SK-N-SH (cell line): ENCODE measurements at regions not wholly inside any gene's neighbourhood (a gene's known extent, or its start where the extent isn't known, plus 50 kb on each side); places are given as distances from the start of the nearest gene placed in this dataset.

Experiments used
- CHD2 ChIP-seq: fragments of 150-350 bp; IDR thresholded peaks from 2 replicates; pipeline ENCODE4 v1.6.1; 2018; ENCODE audit warnings: low read length; ENCODE audit not compliant: partially characterized antibody
- GABPA ChIP-seq: IDR thresholded peaks from 2 replicates; pipeline ENCODE4 v1.4.0; 2012; ENCODE audit warnings: low read depth, mild to moderate bottlenecking
- GATA2 ChIP-seq: sonication (generic); formaldehyde crosslinking; IDR thresholded peaks from 2 replicates; pipeline ENCODE4 v1.5.0; 2020; ENCODE audit warnings: mild to moderate bottlenecking, missing genetic modification reagents
- POLR2AphosphoS5 ChIP-seq: IDR thresholded peaks from 2 replicates; pipeline ENCODE4 v1.6.1; 2012; ENCODE audit warnings: low read depth, low read length
- RCOR1 ChIP-seq: fragments of 150-350 bp; IDR thresholded peaks from 2 replicates; pipeline ENCODE4 v1.6.1; 2017; ENCODE audit warnings: antibody characterized with exemption, low read length
- TAF1 ChIP-seq: IDR thresholded peaks from 2 replicates; pipeline ENCODE4 v1.6.1; 2012; ENCODE audit warnings: low read depth, mild to moderate bottlenecking, low read length, moderate library complexity, borderline replicate concordance
- TF ChIP-seq, protein P1 (sequence below): fragments of 200-600 bp; sonication (generic); IDR thresholded peaks from 2 replicates; pipeline ENCODE4 v1.6.1; 2017; ENCODE audit warnings: antibody characterized with exemption, mild to moderate bottlenecking, moderate library complexity
- TF ChIP-seq, protein P2 (sequence below): fragments of 150-350 bp; IDR thresholded peaks from 2 replicates; pipeline ENCODE4 v1.6.1; 2017; ENCODE audit warnings: antibody characterized with exemption, low read length, low read depth, borderline replicate concordance

DNA sequence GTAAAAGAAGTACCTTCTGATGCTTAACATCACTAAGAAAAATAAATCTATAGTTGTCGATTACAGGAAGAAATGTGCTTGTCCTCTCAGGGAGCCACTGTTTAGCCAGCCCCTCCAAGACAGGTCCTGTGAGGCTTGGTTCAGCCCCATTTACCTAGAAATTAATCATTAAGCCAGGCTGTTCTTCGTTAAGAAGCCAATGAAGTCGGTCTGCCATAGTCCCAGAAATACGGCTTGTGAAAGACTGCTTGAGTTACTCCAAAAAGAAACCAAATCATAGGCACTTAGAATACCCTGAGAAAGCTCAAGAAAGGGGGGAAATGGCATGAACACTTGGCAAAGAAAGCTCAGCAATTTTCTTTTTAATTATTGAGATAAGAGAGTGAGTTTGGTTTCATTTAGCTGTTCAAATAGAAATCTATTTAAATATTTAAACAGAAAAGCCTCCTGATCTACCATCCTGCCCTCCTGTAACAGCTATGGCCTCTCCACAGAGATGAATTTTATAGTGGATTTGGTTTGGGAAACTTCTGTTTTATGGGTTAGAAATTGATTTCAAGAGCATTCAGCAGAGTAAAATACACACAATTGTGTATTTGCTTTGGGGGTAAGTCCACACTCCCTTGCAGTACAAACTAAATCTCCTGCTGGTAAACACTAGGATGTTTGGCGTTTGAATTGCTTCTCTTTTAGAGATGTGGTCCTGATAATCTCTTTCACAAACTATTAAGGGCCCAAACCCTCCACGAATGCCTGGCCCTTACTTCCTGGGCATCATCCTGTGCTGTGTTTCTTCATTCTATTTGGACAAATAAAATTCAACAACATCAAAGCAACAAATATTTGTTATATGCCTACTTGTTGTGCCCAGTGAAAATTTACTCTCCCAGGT lies 234.4 kb downstream of the SEC23A start:
- no peak for TF ChIP-seq GABPA
- TF ChIP-seq, protein P1, sequence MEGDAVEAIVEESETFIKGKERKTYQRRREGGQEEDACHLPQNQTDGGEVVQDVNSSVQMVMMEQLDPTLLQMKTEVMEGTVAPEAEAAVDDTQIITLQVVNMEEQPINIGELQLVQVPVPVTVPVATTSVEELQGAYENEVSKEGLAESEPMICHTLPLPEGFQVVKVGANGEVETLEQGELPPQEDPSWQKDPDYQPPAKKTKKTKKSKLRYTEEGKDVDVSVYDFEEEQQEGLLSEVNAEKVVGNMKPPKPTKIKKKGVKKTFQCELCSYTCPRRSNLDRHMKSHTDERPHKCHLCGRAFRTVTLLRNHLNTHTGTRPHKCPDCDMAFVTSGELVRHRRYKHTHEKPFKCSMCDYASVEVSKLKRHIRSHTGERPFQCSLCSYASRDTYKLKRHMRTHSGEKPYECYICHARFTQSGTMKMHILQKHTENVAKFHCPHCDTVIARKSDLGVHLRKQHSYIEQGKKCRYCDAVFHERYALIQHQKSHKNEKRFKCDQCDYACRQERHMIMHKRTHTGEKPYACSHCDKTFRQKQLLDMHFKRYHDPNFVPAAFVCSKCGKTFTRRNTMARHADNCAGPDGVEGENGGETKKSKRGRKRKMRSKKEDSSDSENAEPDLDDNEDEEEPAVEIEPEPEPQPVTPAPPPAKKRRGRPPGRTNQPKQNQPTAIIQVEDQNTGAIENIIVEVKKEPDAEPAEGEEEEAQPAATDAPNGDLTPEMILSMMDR, result no peak
- TF ChIP-seq, protein P2, sequence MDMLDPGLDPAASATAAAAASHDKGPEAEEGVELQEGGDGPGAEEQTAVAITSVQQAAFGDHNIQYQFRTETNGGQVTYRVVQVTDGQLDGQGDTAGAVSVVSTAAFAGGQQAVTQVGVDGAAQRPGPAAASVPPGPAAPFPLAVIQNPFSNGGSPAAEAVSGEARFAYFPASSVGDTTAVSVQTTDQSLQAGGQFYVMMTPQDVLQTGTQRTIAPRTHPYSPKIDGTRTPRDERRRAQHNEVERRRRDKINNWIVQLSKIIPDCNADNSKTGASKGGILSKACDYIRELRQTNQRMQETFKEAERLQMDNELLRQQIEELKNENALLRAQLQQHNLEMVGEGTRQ, result no peak
- no peak for TF ChIP-seq POLR2AphosphoS5
- no peak for TF ChIP-seq TAF1
- TF ChIP-seq RCOR1, result no peak
- no peak for TF ChIP-seq GATA2
- no peak for TF ChIP-seq CHD2
